NCI-H345 treated with DMSO at 0.1 percent for 48 hours (cell line): ENCODE measurements at regions not wholly inside any gene's neighbourhood (a gene's known extent, or its start where the extent isn't known, plus 50 kb on each side); places are given as distances from the start of the nearest gene placed in this dataset.

Experiments used
- DNase-seq: peaks from one replicate; lab custom pipeline; 2025; ENCODE audit not compliant: unreplicated experiment; lab: John Stamatoyannopoulos, UW

GRCh38 chr3:22296601-22297000, 545.6 kb upstream of the ZNF385D start:
- DNase-seq: no peak

- DNase-seq: no peak
Measured at GRCh38 chr3:22297436-22297835, 546.4 kb upstream of the ZNF385D start.

DNA sequence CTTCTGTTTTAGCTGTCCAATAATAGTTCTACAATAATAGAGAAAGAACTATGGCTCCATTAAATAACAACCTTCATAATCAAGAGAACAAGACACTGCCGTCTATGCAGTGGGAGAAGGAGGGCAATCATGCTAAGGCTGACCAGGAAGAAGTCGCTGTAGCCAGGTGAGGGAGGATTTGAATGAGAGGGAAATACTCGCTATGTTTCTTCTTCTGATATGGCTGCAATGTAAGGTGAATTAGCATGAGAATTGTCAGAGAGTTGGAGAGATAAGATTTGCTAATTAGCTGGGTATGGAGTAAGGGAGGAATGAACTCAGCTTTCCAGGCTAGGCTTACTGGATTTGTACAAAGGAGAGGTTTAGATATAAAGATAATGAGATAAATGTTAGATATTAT, 555.4 kb upstream of the ZNF385D start:
- no peak for DNase-seq

GRCh38 chr3:22308871-22309270, 557.9 kb upstream of the ZNF385D start:
- no peak for DNase-seq

DNA sequence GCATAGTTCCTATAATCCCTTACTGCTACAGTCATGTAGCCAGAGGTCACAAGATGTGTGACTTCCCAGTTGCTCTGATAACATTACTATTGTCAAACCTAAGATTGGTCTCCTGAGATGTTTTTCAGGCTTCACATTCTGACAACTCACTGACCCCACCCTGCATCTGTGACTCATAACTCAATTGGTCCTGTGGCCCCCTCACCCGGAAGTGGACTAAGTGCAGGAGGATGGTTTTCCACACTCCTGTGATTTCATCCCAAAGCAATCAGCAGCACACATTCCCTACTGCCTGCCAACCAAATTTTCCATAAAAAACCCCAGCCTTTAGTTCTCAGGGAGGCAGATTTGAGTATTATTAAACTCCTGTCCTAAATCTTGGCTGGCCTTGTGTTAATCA, 564.9 kb upstream of the ZNF385D start:
- DNase-seq: no peak

- DNase-seq: no peak
Measured at GRCh38 chr3:22318325-22318724, 567.3 kb upstream of the ZNF385D start.

DNA sequence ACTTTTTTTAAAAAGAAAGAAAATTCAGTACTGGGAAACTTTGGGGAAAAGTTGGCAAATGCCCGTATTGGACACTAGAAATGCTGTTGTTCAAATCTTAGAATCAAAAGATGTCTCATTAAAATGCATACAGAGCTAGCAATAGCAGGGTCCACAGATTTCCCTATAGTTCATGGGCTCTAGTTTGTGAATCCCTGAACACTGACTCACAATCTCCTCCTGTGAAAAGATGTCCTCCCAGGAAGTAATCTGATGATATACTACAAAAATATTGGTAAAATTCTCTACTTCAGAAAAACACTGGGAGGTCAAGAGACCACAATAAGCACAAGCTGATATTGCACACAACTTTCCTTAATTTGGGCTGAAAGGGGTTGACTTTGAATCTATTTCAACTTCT, 568.4 kb upstream of the ZNF385D start:
- no peak for DNase-seq

DNA sequence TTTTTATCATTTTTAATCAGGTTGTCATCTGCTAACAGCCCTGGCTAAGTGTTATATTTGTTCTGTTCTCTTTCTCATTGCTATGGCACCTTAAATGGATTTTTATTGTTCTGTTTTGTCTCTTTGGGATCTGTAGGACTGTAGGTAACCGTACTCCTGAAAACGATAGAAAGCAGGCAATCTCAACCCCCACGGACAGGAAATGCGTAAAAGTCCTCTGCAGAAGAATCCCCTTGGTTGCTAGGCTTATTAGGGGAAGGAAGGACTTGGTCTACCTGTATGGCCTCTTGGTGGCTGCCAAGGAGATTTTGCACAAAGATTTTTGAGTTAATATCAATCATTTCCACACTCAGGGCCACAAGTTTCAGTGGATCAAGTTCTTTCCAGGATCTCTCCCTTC, 571.9 kb upstream of the ZNF385D start:
- no peak for DNase-seq

DNA sequence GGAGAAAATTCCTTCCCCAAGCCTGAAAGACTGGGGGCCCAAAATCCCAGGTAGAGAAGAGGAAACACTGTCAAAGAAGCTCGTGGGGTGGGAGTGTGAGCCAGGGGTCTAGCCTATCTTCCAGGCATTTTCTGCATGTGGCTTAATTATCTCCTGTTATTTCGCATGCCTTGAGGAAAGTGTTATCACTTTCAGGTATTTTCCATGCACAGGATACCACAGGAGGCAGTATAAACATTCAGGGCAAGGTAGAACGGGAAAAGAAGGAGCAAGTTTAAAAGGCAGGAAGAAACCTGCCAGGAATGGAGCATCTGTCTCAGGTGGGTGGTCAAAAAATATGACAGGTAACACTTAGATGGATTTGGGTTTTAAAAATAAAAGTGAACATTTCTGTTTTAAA, 575.3 kb upstream of the ZNF385D start:
- DNase-seq: no peak

- DNase-seq: no peak
Measured at GRCh38 chr3:22334996-22335395, 584.0 kb upstream of the ZNF385D start.

DNA sequence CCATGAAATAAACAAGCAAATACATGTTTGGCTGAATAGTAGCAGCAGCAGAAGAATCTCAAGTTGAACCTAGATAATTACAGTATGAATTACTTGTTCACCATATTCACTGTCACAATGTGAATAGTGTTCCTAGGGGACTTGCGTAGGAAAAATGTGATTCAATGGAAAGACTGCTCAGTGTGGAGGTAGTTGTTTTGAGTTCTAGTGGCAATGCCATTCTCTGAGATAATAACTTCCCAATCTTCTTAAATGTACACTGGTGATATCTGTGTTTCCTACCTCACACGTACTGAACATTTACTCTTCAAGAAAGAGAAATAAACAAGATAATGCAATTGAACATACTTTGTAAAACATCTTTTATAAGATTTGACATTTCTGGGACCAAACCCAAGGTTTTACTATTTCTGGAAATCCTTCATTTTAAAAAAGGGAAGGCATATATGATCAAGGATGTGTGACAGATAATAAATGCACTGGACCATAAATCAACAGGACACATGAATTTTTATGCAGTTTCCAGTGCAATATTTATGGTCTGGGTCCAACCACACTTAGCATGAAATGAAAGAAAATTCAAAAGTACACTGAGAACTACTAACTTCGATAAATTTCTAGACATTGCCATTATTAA, 598.3 kb upstream of the ZNF385D start:
- no peak for DNase-seq

- no peak for DNase-seq
Measured at GRCh38 chr3:22351806-22352205, 600.8 kb upstream of the ZNF385D start.

DNA sequence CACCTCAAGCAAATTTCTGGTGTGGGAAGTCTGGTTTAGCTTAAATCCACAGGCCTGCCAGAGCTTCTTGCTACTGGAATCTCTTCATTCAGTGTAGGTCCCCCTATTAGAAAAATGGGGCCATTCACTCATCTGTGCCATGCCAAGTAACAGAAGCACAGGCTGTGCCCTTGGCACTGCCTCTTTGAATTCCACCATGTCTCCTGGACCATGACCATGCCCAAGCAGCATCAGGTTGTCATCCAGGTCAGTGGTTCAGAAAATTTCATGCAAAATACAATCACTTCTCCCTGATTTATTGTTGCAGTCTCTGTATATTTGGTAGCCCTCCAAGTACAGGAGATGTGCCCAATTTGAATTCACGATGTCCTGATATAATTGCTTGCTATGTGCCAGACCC, 602.1 kb upstream of the ZNF385D start:
- no peak for DNase-seq

DNA sequence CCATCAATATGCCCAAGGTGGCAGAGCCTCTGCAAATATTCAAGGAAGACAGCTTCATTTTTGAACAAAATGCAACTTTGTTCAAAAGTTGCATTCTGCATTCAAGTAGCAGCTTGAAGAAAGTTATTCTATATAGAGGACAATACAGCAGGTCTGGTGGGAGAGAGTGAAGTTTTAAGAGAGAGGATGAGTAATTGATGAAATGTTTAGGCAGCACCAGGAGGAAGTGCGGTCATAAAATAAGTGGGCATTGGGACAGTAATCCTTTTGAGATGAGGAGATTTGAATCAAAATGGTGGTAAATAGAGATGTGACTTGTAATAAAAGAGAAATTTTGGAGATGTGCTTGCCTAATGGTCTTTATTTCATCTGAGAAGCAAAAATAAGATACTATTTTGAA, 607.3 kb upstream of the ZNF385D start:
- DNase-seq: no peak

DNA sequence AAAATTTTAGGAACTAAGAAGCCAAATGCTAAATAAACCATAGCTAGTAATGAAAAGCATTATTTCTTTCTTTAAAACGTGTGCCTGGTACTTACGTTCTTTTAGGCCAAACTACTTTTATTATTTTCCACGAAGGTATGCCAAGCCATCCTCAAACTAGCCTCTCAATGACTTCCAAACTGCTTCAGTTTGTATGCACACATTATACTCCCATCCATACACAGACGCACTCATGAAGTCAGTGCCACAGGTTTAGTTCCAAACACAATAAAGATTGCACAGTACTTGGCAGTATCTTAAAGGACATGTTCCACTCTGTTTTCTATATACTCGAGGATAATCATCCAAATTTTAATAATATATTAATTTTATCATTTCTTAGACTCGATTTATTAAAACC, 609.2 kb upstream of the ZNF385D start:
- DNase-seq: no peak

DNA sequence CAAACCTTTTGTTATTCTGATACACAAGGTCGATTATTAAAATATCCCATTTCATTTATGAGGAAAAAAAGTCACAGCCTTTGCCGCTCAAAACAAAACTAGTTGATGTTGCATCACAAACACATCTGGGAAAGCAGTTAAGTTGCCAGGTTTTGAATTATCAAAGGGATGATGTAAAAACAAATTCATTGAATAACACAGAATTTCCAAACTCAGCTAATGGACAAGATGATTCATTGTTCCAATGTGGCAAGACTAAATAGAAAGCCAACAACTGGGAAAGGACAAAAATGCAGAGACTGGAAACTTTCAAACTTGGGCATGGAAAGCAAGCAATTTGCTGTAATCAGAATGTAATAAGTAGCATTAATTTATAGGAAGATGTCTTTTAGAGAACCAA, 610.0 kb upstream of the ZNF385D start:
- DNase-seq: no peak

DNA sequence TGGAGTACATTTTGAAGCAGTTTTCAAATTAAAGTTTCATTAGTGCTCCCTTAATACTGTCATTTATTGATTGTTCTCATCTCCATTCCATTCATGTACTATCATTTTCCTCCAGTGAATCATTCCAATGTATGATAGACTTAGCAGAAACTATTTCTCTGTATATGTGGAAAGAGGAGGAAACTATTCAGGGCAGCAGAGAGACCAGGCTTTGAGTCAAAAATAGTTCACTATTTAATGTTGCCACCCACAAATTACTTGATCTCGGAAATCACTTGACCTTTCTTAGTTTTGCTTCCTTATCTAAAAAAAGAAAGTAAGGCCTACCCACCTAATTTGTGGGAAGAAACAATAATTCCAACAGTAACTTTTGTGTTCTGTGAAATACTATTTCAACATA, 610.5 kb upstream of the ZNF385D start:
- no peak for DNase-seq

DNA sequence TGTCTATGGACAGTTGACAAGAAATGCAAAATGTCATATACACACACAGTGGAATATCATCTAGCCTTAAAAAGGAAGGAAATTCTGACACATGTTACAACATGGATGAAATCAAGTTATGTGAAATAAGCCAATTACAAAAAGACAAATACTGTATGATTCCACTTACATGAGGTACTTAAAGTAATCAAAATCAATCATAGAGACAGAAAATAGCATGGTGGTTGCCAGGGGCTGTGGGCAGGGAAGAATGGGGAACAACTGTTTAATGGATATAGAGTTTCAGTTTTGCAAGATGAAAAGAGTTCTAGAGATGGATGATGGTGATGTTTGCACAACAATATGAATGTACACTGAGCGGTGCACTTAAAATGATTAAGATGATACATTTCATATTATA, 613.8 kb upstream of the ZNF385D start:
- no peak for DNase-seq

DNA sequence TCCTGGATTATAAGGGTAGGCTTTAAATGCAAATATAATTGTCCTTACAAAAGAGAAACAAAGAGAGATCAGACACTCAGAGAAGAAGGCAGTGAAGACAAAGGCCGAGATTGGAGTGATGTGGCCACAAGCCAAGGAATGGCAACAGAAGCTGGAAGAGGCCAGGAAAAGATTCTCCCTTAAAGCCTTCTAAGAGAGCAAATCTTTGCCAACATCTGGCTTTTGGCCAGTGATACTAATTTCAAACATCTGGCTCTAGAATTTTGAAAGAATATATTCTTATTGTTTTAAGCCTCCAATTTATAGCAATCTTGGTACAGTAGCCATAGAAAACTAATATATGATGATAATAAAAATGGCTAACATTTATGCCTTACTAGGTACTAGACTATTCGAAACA, 615.8 kb upstream of the ZNF385D start:
- no peak for DNase-seq

DNA sequence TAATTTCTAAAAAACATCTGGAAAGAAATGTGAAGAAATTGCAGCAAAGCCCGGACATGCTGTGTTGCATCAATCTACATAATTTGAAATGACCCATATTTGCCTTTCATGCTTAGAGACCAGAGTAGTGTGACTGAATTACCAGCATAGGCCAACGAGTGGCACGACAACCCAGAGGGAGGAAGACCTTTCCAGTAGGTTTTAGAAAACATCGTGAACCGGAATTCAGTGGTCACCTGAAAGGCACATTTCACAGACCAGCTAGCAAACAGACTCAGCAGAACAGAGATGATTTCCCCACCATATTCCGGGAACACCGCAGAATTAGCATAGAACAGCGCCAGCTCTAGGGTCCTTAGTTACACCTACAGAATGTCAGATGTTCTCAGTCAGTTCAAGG, 620.0 kb upstream of the ZNF385D start:
- DNase-seq: no peak

- no peak for DNase-seq
Measured at GRCh38 chr3:22371607-22372291, 620.7 kb upstream of the ZNF385D start.

- no peak for DNase-seq
Measured at GRCh38 chr3:22372292-22373062, 621.5 kb upstream of the ZNF385D start.
